Fibroblast of lung (primary cell): ENCODE measurements at regions not wholly inside any gene's neighbourhood (a gene's known extent, or its start where the extent isn't known, plus 50 kb on each side); places are given as distances from the start of the nearest gene placed in this dataset.

ENCODE experiments used
- CTCF ChIP-seq, 2 donors: IDR thresholded peaks in 1 of 2; conservative IDR thresholded peaks in 1 of 2; 1 replicate in 1 of 2; 2 replicates in 1 of 2; pipeline ENCODE4 v1.5.1; 2011 to 2012; ENCODE audit warnings: low read length in 2 of 2, control low read depth in 1 of 2, inconsistent platforms in 1 of 2, low read depth in 1 of 2, mild to moderate bottlenecking in 1 of 2
- EZH2 ChIP-seq: IDR thresholded peaks from 2 replicates; pipeline ENCODE4 v1.5.1; 2012; ENCODE audit warnings: low read length, control low read depth, mild to moderate bottlenecking; ENCODE audit errors: missing control alignments

GRCh38 chr11:122261546-122261945, 145.5 kb upstream of the BLID start:
- TF ChIP-seq CTCF (conservative IDR thresholded peaks at IDR 0.05 in 1 of 2, IDR thresholded peaks at IDR 0.05 in 1 of 2; ENCODE audit: low read depth in 1 of 2, low read length in 2 of 2) (no peak), EZH2 (no peak)
